KMS-11 (cell line): ENCODE measurements at regions not wholly inside any gene's neighbourhood (a gene's known extent, or its start where the extent isn't known, plus 50 kb on each side); places are given as distances from the start of the nearest gene placed in this dataset.

Experiments
- H2AFZ ChIP-seq: fragments of 200-600 bp; sonication (generic); 2 replicates; pipeline ENCODE4 v1.6.1; 2016; ENCODE audit warnings: antibody characterized with exemption, mixed run types, low read depth
- H3K27ac ChIP-seq: fragments of 200-600 bp; sonication (generic); 2 replicates; pipeline ENCODE4 v1.6.1; 2016; ENCODE audit warnings: mild to moderate bottlenecking, mixed run types
- H3K27me3 ChIP-seq: fragments of 200-600 bp; sonication (generic); 2 replicates; pipeline ENCODE4 v1.6.1; 2017; ENCODE audit warnings: mild to moderate bottlenecking, low read depth, mixed run types, moderate library complexity; ENCODE audit not compliant: insufficient read depth
- H3K36me3 ChIP-seq: fragments of 200-600 bp; sonication (generic); 2 replicates; pipeline ENCODE4 v1.6.1; 2017; ENCODE audit warnings: mild to moderate bottlenecking, mixed run types; ENCODE audit not compliant: insufficient read depth
- H3K4me1 ChIP-seq: fragments of 200-600 bp; sonication (generic); 2 replicates; pipeline ENCODE4 v1.6.1; 2016; ENCODE audit warnings: mild to moderate bottlenecking, low read depth, mixed run types; ENCODE audit not compliant: poor library complexity, severe bottlenecking
- H3K4me2 ChIP-seq: fragments of 200-600 bp; sonication (generic); 2 replicates; pipeline ENCODE4 v1.7.0; 2016; ENCODE audit warnings: mild to moderate bottlenecking, mixed run types
- H3K4me3 ChIP-seq: fragments of 200-600 bp; sonication (generic); IDR thresholded peaks from 2 replicates; pipeline ENCODE4 v1.6.1; 2017; ENCODE audit warnings: low read depth, low read length, mixed read lengths; ENCODE audit not compliant: insufficient read depth
- H3K79me2 ChIP-seq: fragments of 200-600 bp; sonication (generic); 2 replicates; pipeline ENCODE4 v1.6.1; 2016; ENCODE audit warnings: low read depth, mixed run types; ENCODE audit not compliant: insufficient read depth
- H3K9ac ChIP-seq: fragments of 200-600 bp; sonication (generic); 2 replicates; pipeline ENCODE4 v1.6.1; 2016; ENCODE audit warnings: mild to moderate bottlenecking, mixed run types
- H4K20me1 ChIP-seq: fragments of 200-600 bp; sonication (generic); 2 replicates; pipeline ENCODE4 v1.6.1; 2016; ENCODE audit warnings: mild to moderate bottlenecking, mixed run types; ENCODE audit not compliant: insufficient read depth
- CTCF ChIP-seq: fragments of 200-600 bp; sonication (generic); conservative IDR thresholded peaks from 2 replicates; pipeline ENCODE4 v1.6.1; 2017; ENCODE audit warnings: low read depth, mild to moderate bottlenecking, antibody characterized with exemption, low read length, moderate library complexity, mixed read lengths

GRCh38 chr7:21318916-21319270 lies 109.0 kb upstream of the SP4 start:
- no peak overlapping the region for H3K4me3 ChIP-seq
- TF ChIP-seq CTCF, result no peak
- no peak overlapping the region for H3K9ac ChIP-seq
- H4K20me1 ChIP-seq, result no peaks in the 10 kb centered on the region
- no peaks in the 10 kb centered on the region for H3K27me3 ChIP-seq
- H3K4me2 ChIP-seq, result no peak overlapping the region
- no peaks in the 10 kb centered on the region for H3K36me3 ChIP-seq
- H3K27ac ChIP-seq, result no peak overlapping the region
- no peaks in the 10 kb centered on the region for H3K79me2 ChIP-seq
- H3K4me1 ChIP-seq, result no peaks in the 10 kb centered on the region
- H2AFZ ChIP-seq, result no peak overlapping the region

- Histone ChIP-seq H3K27ac (no peak overlapping the region), H3K36me3 (no peaks in the 10 kb centered on the region), H4K20me1 (no peaks in the 10 kb centered on the region), H2AFZ (no peak overlapping the region), H3K27me3 (no peaks in the 10 kb centered on the region), H3K4me2 (no peak overlapping the region), H3K79me2 (no peaks in the 10 kb centered on the region), H3K4me1 (no peaks in the 10 kb centered on the region), H3K9ac (no peak overlapping the region), H3K4me3 (no peak overlapping the region)
- no peak for TF ChIP-seq CTCF
Observed at GRCh38 chr7:21326241-21326640, 101.6 kb upstream of the SP4 start.

- H3K4me1 ChIP-seq, result no peaks in the 10 kb centered on the region
- no peaks in the 10 kb centered on the region for H3K36me3 ChIP-seq
- no peak overlapping the region for H2AFZ ChIP-seq
- TF ChIP-seq CTCF, result no peak
- no peaks in the 10 kb centered on the region for H4K20me1 ChIP-seq
- H3K9ac ChIP-seq, result no peak overlapping the region
- no peak overlapping the region for H3K27ac ChIP-seq
- no peaks in the 10 kb centered on the region for H3K27me3 ChIP-seq
- no peak overlapping the region for H3K4me3 ChIP-seq
- H3K4me2 ChIP-seq, result no peak overlapping the region
- H3K79me2 ChIP-seq, result no peaks in the 10 kb centered on the region
Observed at GRCh38 chr7:21326921-21327320, 101.0 kb upstream of the SP4 start.

- Histone ChIP-seq H3K79me2 (no peaks in the 10 kb centered on the region), H4K20me1 (no peaks in the 10 kb centered on the region), H2AFZ (no peak overlapping the region), H3K9ac (no peak overlapping the region), H3K4me1 (no peaks in the 10 kb centered on the region), H3K36me3 (no peaks in the 10 kb centered on the region), H3K4me3 (no peak overlapping the region), H3K27me3 (no peaks in the 10 kb centered on the region), H3K4me2 (no peak overlapping the region), H3K27ac (no peak overlapping the region)
- no peak for TF ChIP-seq CTCF
Observed at GRCh38 chr7:21327422-21328409, 100.2 kb upstream of the SP4 start.
